T-cell (primary cell): ENCODE measurements at regions not wholly inside any gene's neighbourhood (a gene's known extent, or its start where the extent isn't known, plus 50 kb on each side); places are given as distances from the start of the nearest gene placed in this dataset.

Experiments
- ATAC-seq, 4 experiments: fragments of 200-7000 bp in 3 of 4; fragments of 150-1000 bp in 1 of 4; cut with Tn5 transposase; replicated peaks in 1 of 4; 1 replicate in 3 of 4; 2 replicates in 1 of 4; pipeline ENCODE4 v1.10.0; 2021; ENCODE audit warnings: moderate library complexity in 3 of 4, mild to moderate bottlenecking in 2 of 4, moderate number of reproducible peaks in 1 of 4
- CTCF ChIA-PET, 2 donors: fragments of 300-600 bp; sonication (Branson Sonifier 250); formaldehyde crosslinking; loops; one replicate each; lab custom pipeline; 2022; ENCODE audit warnings: antibody characterized with exemption in 2 of 2; lab: Charles Lee
- POLR2A ChIA-PET, 2 donors: fragments of 300-600 bp; sonication (Branson Sonifier 250); formaldehyde crosslinking; loops; one replicate each; lab custom pipeline; 2022; ENCODE audit warnings: antibody characterized with exemption in 2 of 2; lab: Charles Lee
- DNase-seq, 35 experiments: peaks; one replicate each; pipeline versions ENCODE4 v3.0.0 to v3.0.0-alpha.2; 2013 to 2023
- H3K27ac ChIP-seq: one replicate; pipeline ENCODE4 v1.5.1; 2013; ENCODE audit warnings: low read length
- H3K27me3 ChIP-seq, 2 experiments: replicated peaks in 1 of 2; 1 replicate in 1 of 2; 2 replicates in 1 of 2; pipeline versions ENCODE4 v1.6.1 to v1.7.0; 2013; ENCODE audit warnings: low read length in 1 of 2, mixed read lengths in 1 of 2; ENCODE audit not compliant: control insufficient read depth in 2 of 2, insufficient read depth in 2 of 2; ENCODE audit errors: extremely low read depth in 1 of 2
- H3K36me3 ChIP-seq, 2 donors: 1 replicate in 1 of 2; 2 replicates in 1 of 2; pipeline versions ENCODE4 v1.6.1 to v1.7.0; 2013; ENCODE audit warnings: low read length in 1 of 2; ENCODE audit not compliant: control insufficient read depth in 2 of 2, insufficient read depth in 1 of 2; ENCODE audit errors: extremely low read depth in 1 of 2
- H3K4me1 ChIP-seq, 2 experiments: 1 replicate in 1 of 2; 2 replicates in 1 of 2; pipeline versions ENCODE4 v1.6.1 to v1.7.0; 2013; ENCODE audit warnings: low read length in 2 of 2, mixed read lengths in 1 of 2; ENCODE audit not compliant: insufficient read depth in 2 of 2, control insufficient read depth in 1 of 2; ENCODE audit errors: extremely low read depth in 1 of 2
- H3K4me3 ChIP-seq, 2 donors: 1 replicate in 1 of 2; 2 replicates in 1 of 2; pipeline versions ENCODE4 v1.5.1 to v1.7.0; 2013; ENCODE audit warnings: mild to moderate bottlenecking in 2 of 2, low read length in 1 of 2, moderate library complexity in 1 of 2; ENCODE audit not compliant: control insufficient read depth in 1 of 2; ENCODE audit errors: extremely low read depth in 1 of 2
- H3K9me3 ChIP-seq: 2 replicates; pipeline ENCODE4 v1.7.0; 2013
- H3K27ac Mint-ChIP-seq, 2 donors: one replicate each; pipeline ENCODE4 v1.8.0; 2020 to 2021; ENCODE audit warnings: mild to moderate bottlenecking in 2 of 2, mixed read lengths in 2 of 2
- H3K27me3 Mint-ChIP-seq, 2 donors: one replicate each; pipeline ENCODE4 v1.8.0; 2021 to 2022; ENCODE audit warnings: mixed read lengths in 2 of 2
- H3K36me3 Mint-ChIP-seq: one replicate; pipeline ENCODE4 v1.8.0; 2021; ENCODE audit warnings: mixed read lengths
- H3K4me1 Mint-ChIP-seq, 3 donors: one replicate each; pipeline ENCODE4 v1.8.0; 2020 to 2022; ENCODE audit warnings: mixed read lengths in 3 of 3, mild to moderate bottlenecking in 1 of 3
- H3K4me3 Mint-ChIP-seq, 3 donors: one replicate each; pipeline ENCODE4 v1.8.0; 2020 to 2022; ENCODE audit warnings: mild to moderate bottlenecking in 3 of 3, mixed read lengths in 3 of 3, moderate library complexity in 3 of 3
- H3K9me3 Mint-ChIP-seq, 3 donors: one replicate each; pipeline ENCODE4 v1.8.0; 2020 to 2022; ENCODE audit warnings: mixed read lengths in 3 of 3
- WGBS: methylation state at CpG from one replicate; pipeline ENCODE4 v1.1.5; 2013; ENCODE audit warnings: missing lambda C conversion rate; ENCODE audit not compliant: insufficient coverage; 5-methylcytosine and 5-hydroxymethylcytosine counted together

GRCh38 chr6:11424395-11425034 lies 113.0 kb upstream of the TMEM170B start:
- no peaks in the 10 kb centered on the region for H3K27me3 Mint-ChIP-seq
- 80% methylated on average over 1 of the region's 4 CpGs for WGBS
- no peak overlapping the region for H3K4me3 ChIP-seq
- ChIA-PET POLR2A (no interaction called here), CTCF (no interaction called here)
- H3K27ac ChIP-seq = no peak overlapping the region
- peaks cover 14 to 15% (median 15%) of the 10 kb centered on the region in 3 donors for H3K4me1 Mint-ChIP-seq
- no peaks in the 10 kb centered on the region for H3K36me3 Mint-ChIP-seq
- H3K27ac Mint-ChIP-seq = no peak overlapping the region
- H3K4me3 Mint-ChIP-seq = no peak overlapping the region
- no peaks in the 10 kb centered on the region for H3K36me3 ChIP-seq
- no peaks in the 10 kb centered on the region for H3K9me3 ChIP-seq
- peaks cover 0 to 6% (median 0%) of the 10 kb centered on the region in 3 donors for H3K9me3 Mint-ChIP-seq
- DNase-seq = no peak
- no peak for ATAC-seq
- H3K27me3 ChIP-seq = peaks cover 0 to 2% of the 10 kb centered on the region in 2 experiments
- H3K4me1 ChIP-seq = peaks cover 0 to 3% of the 10 kb centered on the region in 2 experiments

- H3K9me3 ChIP-seq = no peaks in the 10 kb centered on the region
- peaks cover 0 to 6% (median 0%) of the 10 kb centered on the region in 3 donors for H3K9me3 Mint-ChIP-seq
- H3K27ac ChIP-seq = no peak overlapping the region
- H3K4me1 Mint-ChIP-seq = peaks cover 7% of the 10 kb centered on the region in 3 donors
- H3K27me3 ChIP-seq = peaks cover 0 to 5% of the 10 kb centered on the region in 2 experiments
- H3K36me3 ChIP-seq = no peaks in the 10 kb centered on the region
- no peak for ATAC-seq
- H3K27ac Mint-ChIP-seq = no peak overlapping the region
- H3K4me3 ChIP-seq = no peak overlapping the region
- no peaks in the 10 kb centered on the region for H3K4me1 ChIP-seq
- ChIA-PET CTCF (interaction anchor here in 1 of 2 donors (0.6 kb wide), 1 partner anchor 65 kb away, joined by 3 read pairs; no protein-coding TSS in a partner anchor), POLR2A (no interaction called here)
- H3K4me3 Mint-ChIP-seq = no peak overlapping the region
- no peak for DNase-seq
- H3K27me3 Mint-ChIP-seq = no peaks in the 10 kb centered on the region
- no CpG with 5 or more reads among the region's 1 CpG for WGBS
- H3K36me3 Mint-ChIP-seq = no peaks in the 10 kb centered on the region
Measured at GRCh38 chr6:11423667-11424066, 113.9 kb upstream of the TMEM170B start.

- Histone ChIP-seq H3K4me1 (no peaks in the 10 kb centered on the region), H3K27ac (no peak overlapping the region), H3K9me3 (no peaks in the 10 kb centered on the region), H3K4me3 (no peak overlapping the region), H3K36me3 (no peaks in the 10 kb centered on the region), H3K27me3 (peaks cover 0 to 5% of the 10 kb centered on the region in 2 experiments)
- no peak for ATAC-seq
- no peak overlapping the region for H3K4me3 Mint-ChIP-seq
- peaks cover under 1% of the 10 kb centered on the region in 3 donors for H3K4me1 Mint-ChIP-seq
- peaks cover 0 to 6% (median 0%) of the 10 kb centered on the region in 3 donors for H3K9me3 Mint-ChIP-seq
- no peak overlapping the region for H3K27ac Mint-ChIP-seq
- POLR2A ChIA-PET = no interaction called here
- WGBS = no CpG with 5 or more reads among the region's 1 CpG
- DNase-seq = no peak
- CTCF ChIA-PET = no interaction called here
- H3K27me3 Mint-ChIP-seq = no peaks in the 10 kb centered on the region
- H3K36me3 Mint-ChIP-seq = no peaks in the 10 kb centered on the region
Measured at GRCh38 chr6:11423072-11423471, 114.5 kb upstream of the TMEM170B start.

- Histone ChIP-seq H3K27ac (no peak overlapping the region), H3K4me1 (no peaks in the 10 kb centered on the region), H3K9me3 (no peaks in the 10 kb centered on the region), H3K27me3 (peaks cover 0 to 5% of the 10 kb centered on the region in 2 experiments), H3K36me3 (no peaks in the 10 kb centered on the region), H3K4me3 (no peak overlapping the region)
- no peaks in the 10 kb centered on the region for H3K27me3 Mint-ChIP-seq
- H3K4me1 Mint-ChIP-seq = peaks cover under 1 to 5% (median 3%) of the 10 kb centered on the region in 3 donors
- no peaks in the 10 kb centered on the region for H3K36me3 Mint-ChIP-seq
- ChIA-PET CTCF (no interaction called here), POLR2A (no interaction called here)
- peaks cover 0 to 6% (median 0%) of the 10 kb centered on the region in 3 donors for H3K9me3 Mint-ChIP-seq
- ATAC-seq = no peak
- no peak for DNase-seq
- H3K27ac Mint-ChIP-seq = no peak overlapping the region
- no peak overlapping the region for H3K4me3 Mint-ChIP-seq
Measured at GRCh38 chr6:11419763-11420453, 117.6 kb upstream of the TMEM170B start.

GRCh38 chr6:11418290-11418905 lies 119.2 kb upstream of the TMEM170B start:
- Mint-ChIP-seq H3K36me3 (no peaks in the 10 kb centered on the region), H3K4me3 (no peak overlapping the region), H3K4me1 (peaks cover 8 to 16% (median 15%) of the 10 kb centered on the region in 3 donors), H3K9me3 (peaks cover 0 to 6% (median 0%) of the 10 kb centered on the region in 3 donors), H3K27me3 (no peaks in the 10 kb centered on the region), H3K27ac (no peak overlapping the region)
- Histone ChIP-seq H3K9me3 (no peaks in the 10 kb centered on the region), H3K27ac (no peak overlapping the region), H3K4me3 (no peak overlapping the region), H3K36me3 (no peaks in the 10 kb centered on the region), H3K4me1 (peaks cover 0 to 2% of the 10 kb centered on the region in 2 experiments), H3K27me3 (peaks cover 0 to 5% of the 10 kb centered on the region in 2 experiments)
- POLR2A ChIA-PET = no interaction called here
- DNase-seq (no peak), ATAC-seq (no peak)
- CTCF ChIA-PET = no interaction called here
- no CpG with 5 or more reads among the region's 2 CpGs for WGBS

- no peak for ATAC-seq
- 96% methylated on average over 43 of the region's 54 CpGs for WGBS
- POLR2A ChIA-PET = no interaction called here
Measured at GRCh38 chr6:11416936-11417576, 120.5 kb upstream of the TMEM170B start.

More at GRCh38 chr6:11416936-11417576, 120.5 kb upstream of the TMEM170B start:
- no peaks in the 10 kb centered on the region for H3K36me3 ChIP-seq
- peaks cover 0 to 2% of the 10 kb centered on the region in 2 experiments for H3K4me1 ChIP-seq
- CTCF ChIA-PET = interaction anchor here in 1 of 2 donors (1.0 kb wide), 1 partner anchor 35 kb away, joined by 3 read pairs; no protein-coding TSS in a partner anchor
- H3K27ac Mint-ChIP-seq = no peak overlapping the region
- H3K4me3 ChIP-seq = no peak overlapping the region
- DNase-seq = peak in 1 of 35 experiments; percentile 9
- H3K4me1 Mint-ChIP-seq = peaks cover 21 to 28% (median 27%) of the 10 kb centered on the region in 3 donors
- peaks cover 0 to 6% (median 0%) of the 10 kb centered on the region in 3 donors for H3K9me3 Mint-ChIP-seq
- no peak overlapping the region for H3K27ac ChIP-seq
- no peak overlapping the region for H3K4me3 Mint-ChIP-seq
- no peaks in the 10 kb centered on the region for H3K9me3 ChIP-seq
- peaks cover 0 to 5% of the 10 kb centered on the region in 2 experiments for H3K27me3 ChIP-seq
- H3K36me3 Mint-ChIP-seq = no peaks in the 10 kb centered on the region
- H3K27me3 Mint-ChIP-seq = no peaks in the 10 kb centered on the region
